OCI-LY3 (cell line): ENCODE measurements at regions not wholly inside any gene's neighbourhood (a gene's known extent, or its start where the extent isn't known, plus 50 kb on each side); places are given as distances from the start of the nearest gene placed in this dataset.

ENCODE experiments used
- EZH2phosphoT487 ChIP-seq: fragments of 200-600 bp; shearing (Covaris generic); IDR thresholded peaks from 2 replicates; pipeline ENCODE4 v1.6.1; 2018; ENCODE audit warnings: antibody characterized with exemption, mixed run types, low read depth
- TF ChIP-seq, protein P1 (sequence below): fragments of 200-600, 300-600 bp; sonication (generic); IDR thresholded peaks from 2 replicates; pipeline ENCODE4 v1.5.1; 2014; ENCODE audit warnings: antibody characterized with exemption, low read length, low read depth

DNA sequence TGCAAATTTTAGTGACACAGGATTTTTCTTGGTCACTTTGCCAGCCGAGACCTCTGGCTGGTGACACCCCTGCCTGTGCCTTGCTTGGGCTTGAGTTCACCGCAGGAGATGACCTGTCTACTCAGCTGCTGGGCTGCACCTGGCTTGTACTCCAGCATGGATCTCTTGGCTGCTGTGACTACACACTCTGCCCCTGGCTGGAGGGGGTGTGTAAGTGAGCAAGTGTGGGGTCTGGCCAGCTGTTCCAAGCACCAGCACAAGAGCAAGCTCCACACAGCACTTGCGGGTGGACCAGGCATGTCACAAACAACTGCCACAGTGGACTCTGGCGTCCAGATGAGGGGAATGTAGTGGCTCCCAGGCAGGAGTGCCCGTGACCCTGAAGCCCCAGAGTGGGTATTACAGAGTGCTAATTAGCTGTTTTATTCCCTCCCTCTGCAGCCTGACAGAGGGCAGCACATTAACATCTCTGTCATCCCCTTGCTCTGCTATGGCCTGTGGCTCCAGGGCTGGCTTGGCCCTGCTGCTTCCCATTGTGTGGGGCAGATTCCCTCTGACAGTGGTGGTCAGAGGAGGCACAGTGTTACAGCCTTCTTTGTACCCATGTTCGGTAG lies 1387.2 kb downstream of the OLFM4 start:
- TF ChIP-seq EZH2phosphoT487: no peak
- TF ChIP-seq, protein P1, sequence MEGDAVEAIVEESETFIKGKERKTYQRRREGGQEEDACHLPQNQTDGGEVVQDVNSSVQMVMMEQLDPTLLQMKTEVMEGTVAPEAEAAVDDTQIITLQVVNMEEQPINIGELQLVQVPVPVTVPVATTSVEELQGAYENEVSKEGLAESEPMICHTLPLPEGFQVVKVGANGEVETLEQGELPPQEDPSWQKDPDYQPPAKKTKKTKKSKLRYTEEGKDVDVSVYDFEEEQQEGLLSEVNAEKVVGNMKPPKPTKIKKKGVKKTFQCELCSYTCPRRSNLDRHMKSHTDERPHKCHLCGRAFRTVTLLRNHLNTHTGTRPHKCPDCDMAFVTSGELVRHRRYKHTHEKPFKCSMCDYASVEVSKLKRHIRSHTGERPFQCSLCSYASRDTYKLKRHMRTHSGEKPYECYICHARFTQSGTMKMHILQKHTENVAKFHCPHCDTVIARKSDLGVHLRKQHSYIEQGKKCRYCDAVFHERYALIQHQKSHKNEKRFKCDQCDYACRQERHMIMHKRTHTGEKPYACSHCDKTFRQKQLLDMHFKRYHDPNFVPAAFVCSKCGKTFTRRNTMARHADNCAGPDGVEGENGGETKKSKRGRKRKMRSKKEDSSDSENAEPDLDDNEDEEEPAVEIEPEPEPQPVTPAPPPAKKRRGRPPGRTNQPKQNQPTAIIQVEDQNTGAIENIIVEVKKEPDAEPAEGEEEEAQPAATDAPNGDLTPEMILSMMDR: no peak
